ENCODE measurements at regions not wholly inside any gene's neighbourhood (a gene's known extent, or its start where the extent isn't known, plus 50 kb on each side); places are given as distances from the start of the nearest gene placed in this dataset.

DNA sequence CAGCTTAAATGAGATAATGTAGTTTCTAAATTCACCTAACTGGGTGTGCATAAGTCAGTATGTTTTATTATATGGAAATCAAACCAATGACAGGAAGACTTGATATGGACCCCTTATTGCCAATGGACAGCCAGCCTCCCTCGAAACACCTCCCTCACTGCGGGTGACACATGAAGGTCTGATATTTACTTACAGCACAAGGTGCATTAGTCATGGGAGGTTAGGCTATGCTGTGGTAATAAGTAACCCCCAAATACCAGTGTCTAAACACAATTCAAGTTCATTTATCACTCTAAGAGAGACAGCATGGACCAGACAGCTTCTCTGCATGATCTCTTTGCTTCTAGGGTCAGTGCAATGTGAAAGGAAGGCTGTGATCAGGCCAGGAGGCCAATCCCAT, 126.0 kb upstream of the KCNJ6 start:
- TF ChIP-seq, protein P1, sequence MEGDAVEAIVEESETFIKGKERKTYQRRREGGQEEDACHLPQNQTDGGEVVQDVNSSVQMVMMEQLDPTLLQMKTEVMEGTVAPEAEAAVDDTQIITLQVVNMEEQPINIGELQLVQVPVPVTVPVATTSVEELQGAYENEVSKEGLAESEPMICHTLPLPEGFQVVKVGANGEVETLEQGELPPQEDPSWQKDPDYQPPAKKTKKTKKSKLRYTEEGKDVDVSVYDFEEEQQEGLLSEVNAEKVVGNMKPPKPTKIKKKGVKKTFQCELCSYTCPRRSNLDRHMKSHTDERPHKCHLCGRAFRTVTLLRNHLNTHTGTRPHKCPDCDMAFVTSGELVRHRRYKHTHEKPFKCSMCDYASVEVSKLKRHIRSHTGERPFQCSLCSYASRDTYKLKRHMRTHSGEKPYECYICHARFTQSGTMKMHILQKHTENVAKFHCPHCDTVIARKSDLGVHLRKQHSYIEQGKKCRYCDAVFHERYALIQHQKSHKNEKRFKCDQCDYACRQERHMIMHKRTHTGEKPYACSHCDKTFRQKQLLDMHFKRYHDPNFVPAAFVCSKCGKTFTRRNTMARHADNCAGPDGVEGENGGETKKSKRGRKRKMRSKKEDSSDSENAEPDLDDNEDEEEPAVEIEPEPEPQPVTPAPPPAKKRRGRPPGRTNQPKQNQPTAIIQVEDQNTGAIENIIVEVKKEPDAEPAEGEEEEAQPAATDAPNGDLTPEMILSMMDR (IDR thresholded peaks at IDR 0.05), result no peak
- TF ChIP-seq EP300 (IDR thresholded peaks at IDR 0.05) (no peak), POLR2A (IDR thresholded peaks at IDR 0.05) (no peak)
